ENCODE measurements at regions not wholly inside any gene's neighbourhood (a gene's known extent, or its start where the extent isn't known, plus 50 kb on each side); places are given as distances from the start of the nearest gene placed in this dataset.
"Not testable (repeated sequence)": the region's sequence is repeated elsewhere in the genome, so short reads cannot be mapped to it uniquely, and the experiment has no call there.

DNA sequence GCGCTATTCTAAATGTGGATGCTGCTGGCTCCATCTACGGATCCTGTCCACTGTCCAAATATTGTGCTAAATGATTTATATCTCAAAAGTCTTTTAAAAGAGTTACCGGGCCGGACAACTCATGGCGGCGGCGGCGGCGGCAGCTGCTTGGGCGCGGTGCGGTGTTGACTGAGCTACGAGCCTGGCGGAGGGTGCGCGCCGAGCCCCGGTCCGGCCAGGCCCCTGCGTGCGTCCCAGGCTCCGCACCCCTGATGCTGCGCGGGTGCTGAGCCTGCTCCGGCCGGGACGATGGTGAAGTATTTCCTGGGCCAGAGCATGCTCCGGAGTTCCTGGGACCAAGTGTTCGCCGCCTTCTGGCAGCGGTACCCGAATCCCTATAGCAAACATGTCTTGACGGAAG lies 303.4 kb downstream of the CENPW start:
- intact Hi-C loops (cut with DNase I, micrococcal nuclease) = no loop called here

DNA sequence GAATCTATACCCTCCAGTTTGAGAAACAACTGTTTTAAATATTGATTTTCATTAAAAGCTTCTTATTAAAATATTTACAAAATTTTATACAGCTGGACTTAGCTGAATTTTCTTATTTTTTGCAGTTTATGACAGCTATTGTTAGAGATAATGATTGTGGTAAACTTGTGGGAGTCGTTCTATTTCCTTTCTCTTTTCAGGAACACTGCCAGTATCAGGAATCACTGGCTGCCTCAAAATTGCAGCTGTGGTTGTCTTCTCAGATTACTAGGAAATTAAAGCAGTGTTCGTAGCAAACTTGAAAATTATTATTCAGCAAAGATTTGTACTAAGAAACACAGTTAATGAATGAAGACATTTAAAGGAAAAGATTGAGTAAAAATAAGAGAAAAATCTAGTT lies 311.0 kb downstream of the CENPW start:
- H3K27me3 Mint-ChIP-seq = no peaks in the 10 kb centered on the region
- POLR2A ChIA-PET = no interaction called here

More for the DNA sequence above, 303.4 kb downstream of the CENPW start:
- ChIA-PET CTCF (no interaction called here), POLR2A (no interaction called here)
- no peaks in the 10 kb centered on the region for H3K27me3 Mint-ChIP-seq
- H3K9me3 Mint-ChIP-seq (ENCODE audit: low read depth) = no peaks in the 10 kb centered on the region
- H3K27ac Mint-ChIP-seq = no peak overlapping the region
- DNase-seq (no peak), ATAC-seq (no peak)
- H3K36me3 Mint-ChIP-seq (ENCODE audit: low read depth) = no peaks in the 10 kb centered on the region
- H3K4me3 Mint-ChIP-seq = no peak overlapping the region
- H3K4me1 Mint-ChIP-seq = no peaks in the 10 kb centered on the region

DNA sequence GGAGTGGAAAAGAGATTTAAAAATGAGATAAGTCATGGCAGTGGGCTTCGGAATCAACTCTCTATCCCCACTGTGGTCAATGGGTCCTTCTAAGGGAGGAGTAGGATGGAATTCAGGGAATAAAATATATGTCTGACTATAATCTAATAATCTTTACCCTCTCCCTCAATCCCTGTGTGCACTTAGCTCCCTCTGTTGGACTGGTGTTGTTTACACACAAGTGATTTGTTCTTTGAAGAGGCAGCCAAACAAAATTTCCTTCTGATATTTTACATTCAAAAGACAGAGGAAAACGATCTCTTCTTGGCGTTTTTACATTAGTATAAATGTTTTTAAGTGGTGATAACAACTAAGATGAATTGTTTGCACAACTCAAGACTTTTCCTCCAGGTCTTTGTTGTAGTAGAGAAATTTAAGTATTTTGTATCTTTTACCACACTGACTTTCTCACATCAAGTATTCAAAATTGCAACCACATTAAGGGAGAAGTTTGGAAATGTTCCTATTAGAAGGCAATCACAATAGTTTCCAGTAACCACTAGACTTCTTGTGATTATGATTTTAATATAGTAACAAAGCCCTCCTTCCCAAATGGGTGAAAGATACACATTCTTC lies 317.8 kb downstream of the CENPW start:
- no peak overlapping the region for H3K27ac Mint-ChIP-seq
- ChIA-PET CTCF (interaction anchor here (1.1 kb wide), 1 partner anchor 15 kb away, joined by 4 read pairs; no protein-coding TSS in a partner anchor), POLR2A (no interaction called here)
- intact Hi-C loops (cut with DNase I, micrococcal nuclease) = loop anchor here in 1 of 2 experiments (2.0 to 10.0 kb wide), 2 partner anchors 623 to 663 kb away; no protein-coding TSS in a partner anchor
- H3K36me3 Mint-ChIP-seq (ENCODE audit: low read depth) = no peaks in the 10 kb centered on the region
- no peaks in the 10 kb centered on the region for H3K27me3 Mint-ChIP-seq
- ATAC-seq = no peak
- no peaks in the 10 kb centered on the region for H3K4me1 Mint-ChIP-seq
- peaks cover 8% of the 10 kb centered on the region for H3K9me3 Mint-ChIP-seq (ENCODE audit: low read depth)
- DNase-seq = no peak
- no peak overlapping the region for H3K4me3 Mint-ChIP-seq

More for the DNA sequence above, 311.0 kb downstream of the CENPW start:
- Mint-ChIP-seq H3K36me3 (ENCODE audit: low read depth) (no peaks in the 10 kb centered on the region), H3K4me3 (no peak overlapping the region), H3K4me1 (no peaks in the 10 kb centered on the region), H3K9me3 (ENCODE audit: low read depth) (peaks cover 8% of the 10 kb centered on the region), H3K27ac (no peak overlapping the region)
- DNase-seq = no peak
- no peak for ATAC-seq
- intact Hi-C loops (cut with DNase I, micrococcal nuclease) = loop anchor here in 1 of 2 experiments (10.0 kb wide), 1 partner anchor 616 kb away; no protein-coding TSS in a partner anchor
- CTCF ChIA-PET = interaction anchor here (1.0 kb wide), 1 partner anchor 22 kb away, joined by 4 read pairs; no protein-coding TSS in a partner anchor

DNA sequence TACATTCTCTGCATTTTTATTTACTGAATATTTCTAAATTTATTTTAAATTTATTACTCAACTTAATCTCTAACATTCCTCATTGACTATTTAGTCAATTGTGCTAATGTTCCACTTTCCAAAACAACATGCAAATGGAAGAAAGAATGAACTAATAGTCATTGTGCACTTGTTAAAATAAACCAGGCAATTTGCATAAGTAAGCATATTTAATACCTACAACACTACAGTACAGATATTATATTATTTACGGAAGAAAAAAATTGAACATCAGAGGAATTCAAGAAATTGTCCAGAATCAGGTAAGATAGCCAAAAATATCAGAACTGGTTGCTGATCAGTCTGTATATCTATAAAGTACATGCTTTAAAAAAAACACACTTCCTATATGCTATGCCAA lies 320.5 kb downstream of the CENPW start:
- intact Hi-C loops (cut with DNase I, micrococcal nuclease) = no loop called here
- Mint-ChIP-seq H3K27ac (no peak overlapping the region), H3K4me1 (no peaks in the 10 kb centered on the region), H3K4me3 (no peak overlapping the region), H3K9me3 (ENCODE audit: low read depth) (peaks cover 2% of the 10 kb centered on the region), H3K27me3 (no peaks in the 10 kb centered on the region), H3K36me3 (ENCODE audit: low read depth) (no peaks in the 10 kb centered on the region)
- ATAC-seq (no peak), DNase-seq (no peak)
- POLR2A ChIA-PET = no interaction called here
- CTCF ChIA-PET = no interaction called here

DNA sequence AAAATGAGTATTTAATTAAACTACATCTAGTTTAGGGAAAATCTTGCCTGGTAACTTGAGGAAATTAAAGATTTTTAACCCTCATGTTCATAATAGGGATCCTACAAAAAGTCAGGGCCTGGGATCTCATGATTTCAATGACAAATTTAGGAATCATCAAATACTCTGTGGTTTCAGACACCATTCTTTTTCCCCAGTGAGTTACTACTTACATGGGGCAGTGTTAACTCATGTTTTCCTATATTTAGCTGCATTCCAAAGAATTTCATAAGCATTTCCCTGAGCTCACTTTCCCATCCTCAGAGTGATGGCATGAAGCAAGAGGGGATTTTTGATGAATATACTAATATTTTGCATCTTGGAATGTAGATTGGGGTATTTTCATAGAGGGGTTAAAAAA lies 321.7 kb downstream of the CENPW start:
- DNase-seq (no peak), ATAC-seq (no peak)
- H3K4me3 Mint-ChIP-seq = no peak overlapping the region
- no peaks in the 10 kb centered on the region for H3K27me3 Mint-ChIP-seq
- no peaks in the 10 kb centered on the region for H3K36me3 Mint-ChIP-seq (ENCODE audit: low read depth)
- intact Hi-C loops (cut with DNase I, micrococcal nuclease) = no loop called here
- no peaks in the 10 kb centered on the region for H3K9me3 Mint-ChIP-seq (ENCODE audit: low read depth)
- no peaks in the 10 kb centered on the region for H3K4me1 Mint-ChIP-seq
- ChIA-PET POLR2A (no interaction called here), CTCF (no interaction called here)
- H3K27ac Mint-ChIP-seq = no peak overlapping the region

DNA sequence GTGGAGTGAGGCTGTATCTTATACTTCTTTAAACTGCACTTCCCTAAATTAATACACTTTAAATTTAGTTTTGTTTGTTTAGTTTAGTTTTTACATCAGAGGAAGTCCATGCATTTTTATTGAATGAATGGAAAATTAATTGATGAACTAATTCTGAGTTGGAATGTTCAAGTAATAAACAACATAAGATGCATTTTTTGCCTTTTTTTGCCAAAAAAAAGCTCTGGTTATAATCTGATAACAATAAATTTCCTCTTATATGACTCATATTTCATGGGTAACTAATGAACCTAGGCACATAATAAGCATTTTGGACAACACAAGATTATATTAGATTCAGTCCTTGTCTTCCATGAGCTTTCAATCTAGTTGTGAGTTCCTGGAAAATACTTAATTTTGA lies 323.1 kb downstream of the CENPW start:
- H3K36me3 Mint-ChIP-seq (ENCODE audit: low read depth) = no peaks in the 10 kb centered on the region
- no peaks in the 10 kb centered on the region for H3K9me3 Mint-ChIP-seq (ENCODE audit: low read depth)
- ChIA-PET CTCF (no interaction called here), POLR2A (no interaction called here)
- no peaks in the 10 kb centered on the region for H3K27me3 Mint-ChIP-seq
- no peak overlapping the region for H3K4me3 Mint-ChIP-seq
- ATAC-seq (no peak), DNase-seq (no peak)
- H3K27ac Mint-ChIP-seq = no peak overlapping the region
- H3K4me1 Mint-ChIP-seq = no peaks in the 10 kb centered on the region
- intact Hi-C loops (cut with DNase I, micrococcal nuclease) = no loop called here

DNA sequence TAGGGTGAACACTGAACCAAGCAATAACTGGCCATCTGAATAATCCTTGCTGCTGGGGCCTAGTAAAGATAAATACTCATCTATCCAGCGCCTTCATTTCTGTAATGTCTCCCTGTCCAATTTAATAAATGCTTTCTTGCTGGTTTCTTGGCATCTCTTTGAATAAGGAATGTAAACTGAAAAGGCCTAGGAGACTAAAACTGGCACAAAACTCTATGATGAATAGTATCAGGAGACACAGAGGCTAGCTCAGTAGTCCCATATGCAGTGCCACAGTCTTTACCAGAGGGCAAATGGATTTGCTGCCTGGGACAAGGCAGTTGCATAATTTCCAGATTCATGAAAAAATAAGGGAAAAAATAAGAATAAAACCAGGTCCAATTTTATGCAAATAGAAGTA lies 324.4 kb downstream of the CENPW start:
- H3K9me3 Mint-ChIP-seq (ENCODE audit: low read depth) = no peaks in the 10 kb centered on the region
- H3K4me1 Mint-ChIP-seq = no peaks in the 10 kb centered on the region
- ChIA-PET POLR2A (no interaction called here), CTCF (interaction anchor here (0.7 kb wide), 1 partner anchor 73 kb away, joined by 3 read pairs; no protein-coding TSS in a partner anchor)
- H3K27ac Mint-ChIP-seq = no peak overlapping the region
- ATAC-seq (no peak), DNase-seq (no peak)
- intact Hi-C loops (cut with DNase I, micrococcal nuclease) = no loop called here
- no peak overlapping the region for H3K4me3 Mint-ChIP-seq
- H3K36me3 Mint-ChIP-seq (ENCODE audit: low read depth) = no peaks in the 10 kb centered on the region
- H3K27me3 Mint-ChIP-seq = no peaks in the 10 kb centered on the region

DNA sequence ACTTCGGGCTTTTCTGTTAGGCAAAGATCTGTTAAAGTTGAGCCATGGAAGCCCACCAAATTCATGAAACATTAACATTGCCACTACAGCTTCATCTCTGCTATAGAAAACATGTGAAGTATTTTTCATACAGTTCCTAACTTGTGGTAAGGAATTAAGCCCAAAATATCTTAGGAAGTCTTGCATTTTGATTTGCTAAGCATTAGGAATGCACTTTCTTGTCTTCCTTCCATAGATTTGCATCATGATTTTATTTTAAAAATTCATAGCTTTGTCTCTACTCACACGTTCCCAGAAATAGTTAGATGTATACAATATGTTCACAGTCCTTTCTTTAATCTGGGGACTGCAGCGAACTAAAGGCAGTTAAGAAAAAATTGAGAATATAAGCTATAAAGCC lies 325.6 kb downstream of the CENPW start:
- ATAC-seq (no peak), DNase-seq (no peak)
- intact Hi-C loops (cut with DNase I, micrococcal nuclease) = no loop called here
- no peaks in the 10 kb centered on the region for H3K27me3 Mint-ChIP-seq
- H3K4me1 Mint-ChIP-seq = no peaks in the 10 kb centered on the region
- POLR2A ChIA-PET = no interaction called here
- H3K27ac Mint-ChIP-seq = no peak overlapping the region
- H3K36me3 Mint-ChIP-seq (ENCODE audit: low read depth) = no peaks in the 10 kb centered on the region
- CTCF ChIA-PET = no interaction called here
- no peak overlapping the region for H3K4me3 Mint-ChIP-seq
- peaks cover 2% of the 10 kb centered on the region for H3K9me3 Mint-ChIP-seq (ENCODE audit: low read depth)

DNA sequence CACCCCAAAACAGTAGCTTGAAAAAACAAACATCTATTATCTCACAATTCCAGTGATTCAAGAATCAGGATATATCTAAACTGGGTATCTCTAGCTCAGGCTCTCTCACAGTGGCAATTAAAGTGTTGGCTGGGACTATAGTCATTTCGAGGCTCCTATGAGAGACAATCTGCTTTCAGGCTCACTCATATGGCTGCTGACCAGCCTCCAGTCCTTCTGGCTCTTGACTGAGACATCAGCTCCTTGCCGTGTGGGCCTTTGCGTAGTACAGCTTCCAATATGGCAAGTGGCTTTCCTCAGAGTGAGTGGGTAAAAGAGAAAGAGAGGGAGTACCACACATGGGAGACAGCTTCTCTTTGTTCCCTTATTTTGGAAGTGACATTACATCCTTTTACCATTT lies 327.2 kb downstream of the CENPW start:
- no peak overlapping the region for H3K27ac Mint-ChIP-seq
- ATAC-seq = no peak
- POLR2A ChIA-PET = no interaction called here
- H3K4me3 Mint-ChIP-seq = no peak overlapping the region
- no peaks in the 10 kb centered on the region for H3K27me3 Mint-ChIP-seq
- intact Hi-C loops (cut with DNase I, micrococcal nuclease) = no loop called here
- no peaks in the 10 kb centered on the region for H3K36me3 Mint-ChIP-seq (ENCODE audit: low read depth)
- H3K4me1 Mint-ChIP-seq = no peaks in the 10 kb centered on the region
- H3K9me3 Mint-ChIP-seq (ENCODE audit: low read depth) = peaks cover 2% of the 10 kb centered on the region
- no peak for DNase-seq
- CTCF ChIA-PET = no interaction called here

DNA sequence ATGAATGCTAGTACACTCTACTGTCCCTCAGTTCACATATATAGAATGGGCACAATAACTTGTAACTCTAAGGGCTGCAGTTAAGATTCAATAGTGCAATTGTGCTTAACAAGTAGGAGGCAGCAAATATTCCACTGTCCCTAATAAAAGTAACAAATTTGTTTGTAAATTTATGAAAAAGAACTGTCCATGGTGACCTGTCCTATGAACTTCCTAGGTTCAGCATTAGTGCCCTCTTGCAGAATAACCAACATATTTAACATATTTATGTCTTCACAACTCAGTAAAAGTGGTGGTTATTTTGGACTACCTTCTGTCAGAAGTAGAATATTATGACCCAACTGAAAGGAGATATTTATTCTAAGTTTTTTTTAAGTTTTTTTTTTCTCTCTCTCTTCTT lies 327.8 kb downstream of the CENPW start:
- CTCF ChIA-PET = no interaction called here
- peaks cover 2% of the 10 kb centered on the region for H3K9me3 Mint-ChIP-seq (ENCODE audit: low read depth)
- no peak overlapping the region for H3K4me3 Mint-ChIP-seq
- intact Hi-C loops (cut with DNase I, micrococcal nuclease) = no loop called here
- ATAC-seq (no peak), DNase-seq (no peak)
- POLR2A ChIA-PET = no interaction called here
- H3K4me1 Mint-ChIP-seq = no peaks in the 10 kb centered on the region
- no peaks in the 10 kb centered on the region for H3K36me3 Mint-ChIP-seq (ENCODE audit: low read depth)
- H3K27me3 Mint-ChIP-seq = no peaks in the 10 kb centered on the region
- H3K27ac Mint-ChIP-seq = no peak overlapping the region

DNA sequence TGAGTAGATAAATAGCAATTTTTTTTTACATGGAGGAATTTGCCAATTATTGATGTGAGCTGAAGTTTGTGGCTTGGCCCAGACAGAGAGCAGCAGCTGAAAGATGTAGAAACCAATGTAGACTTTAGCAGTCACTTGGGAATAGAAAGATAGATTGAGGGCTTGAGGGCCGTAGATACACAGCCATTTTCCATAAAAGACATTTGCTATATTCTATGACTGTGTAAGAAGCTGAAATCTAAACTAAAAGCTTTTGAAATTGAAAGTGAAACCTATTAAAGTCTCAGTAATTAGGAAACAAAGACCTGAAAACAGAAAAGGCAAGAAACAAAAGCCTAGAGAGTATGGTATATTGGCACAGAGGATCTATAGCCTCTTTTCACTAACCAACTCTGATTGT lies 332.7 kb downstream of the CENPW start:
- H3K9me3 Mint-ChIP-seq (ENCODE audit: low read depth) = peaks cover 5% of the 10 kb centered on the region
- intact Hi-C loops (cut with DNase I, micrococcal nuclease) = no loop called here
- no peak for DNase-seq
- ATAC-seq = no peak
- H3K27me3 Mint-ChIP-seq = no peaks in the 10 kb centered on the region
- H3K4me1 Mint-ChIP-seq = no peaks in the 10 kb centered on the region
- no peaks in the 10 kb centered on the region for H3K36me3 Mint-ChIP-seq (ENCODE audit: low read depth)
- ChIA-PET POLR2A (no interaction called here), CTCF (interaction anchor here (0.6 to 1.1 kb wide), 2 partner anchors 16 to 126 kb away, joined by 4 read pairs; no protein-coding TSS in a partner anchor)
- no peak overlapping the region for H3K4me3 Mint-ChIP-seq
- H3K27ac Mint-ChIP-seq = no peak overlapping the region

DNA sequence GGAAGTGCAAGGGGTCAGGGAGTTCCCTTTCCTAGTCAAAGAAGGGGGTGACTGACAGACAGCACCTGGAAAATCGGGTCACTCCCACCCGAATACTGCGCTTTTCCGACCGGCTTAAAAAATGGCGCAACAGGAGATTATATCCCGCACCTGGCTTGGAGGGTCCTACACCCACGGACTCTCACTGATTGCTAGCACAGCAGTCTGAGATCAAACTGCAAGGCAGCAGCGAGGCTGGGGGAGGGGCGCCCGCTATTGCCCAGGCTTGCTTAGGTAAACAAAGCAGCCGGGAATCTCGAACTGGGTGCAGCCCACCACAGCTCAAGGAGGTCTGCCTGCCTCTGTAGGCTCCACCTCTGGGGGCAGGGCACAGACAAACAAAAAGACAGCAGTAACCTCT lies 333.8 kb downstream of the CENPW start:
- H3K4me1 Mint-ChIP-seq; POLR2A ChIA-PET; H3K27me3 Mint-ChIP-seq; H3K27ac Mint-ChIP-seq; CTCF ChIA-PET; ATAC-seq; H3K36me3 Mint-ChIP-seq (ENCODE audit: low read depth); DNase-seq; H3K9me3 Mint-ChIP-seq (ENCODE audit: low read depth); intact Hi-C loops (cut with DNase I, micrococcal nuclease); H3K4me3 Mint-ChIP-seq: not testable (repeated sequence)

DNA sequence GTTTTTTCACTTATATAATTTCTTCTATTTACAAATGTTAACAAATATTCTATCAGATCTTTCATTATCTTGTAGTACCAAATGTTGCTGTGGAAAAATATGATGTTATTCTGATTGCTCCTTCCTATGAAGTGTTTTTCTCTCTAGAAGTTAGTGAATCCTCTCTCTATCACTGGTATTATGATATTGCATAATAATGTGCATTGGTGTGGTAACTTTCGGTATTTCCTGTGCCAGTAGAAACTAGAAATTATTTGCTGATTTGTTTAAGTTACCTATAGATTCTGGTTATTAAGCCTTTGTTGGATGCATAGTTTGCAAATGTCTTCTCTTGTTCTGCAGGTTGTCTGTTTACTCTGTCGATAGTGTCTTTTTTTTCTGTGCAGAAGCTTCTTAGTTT lies 342.5 kb downstream of the CENPW start:
- CTCF ChIA-PET = no interaction called here
- no peak for DNase-seq
- Mint-ChIP-seq H3K27me3 (no peaks in the 10 kb centered on the region), H3K36me3 (ENCODE audit: low read depth) (no peaks in the 10 kb centered on the region), H3K27ac (no peak overlapping the region), H3K4me3 (no peak overlapping the region), H3K9me3 (ENCODE audit: low read depth) (peaks cover 7% of the 10 kb centered on the region), H3K4me1 (no peaks in the 10 kb centered on the region)
- no peak for ATAC-seq
- intact Hi-C loops (cut with DNase I, micrococcal nuclease) = no loop called here
- POLR2A ChIA-PET = no interaction called here

Data from activated CD4-positive, alpha-beta T cell treated with anti-CD3 and anti-CD28 coated beads for 36 hours (primary cell).